AG04450 (cell line): ENCODE measurements at regions not wholly inside any gene's neighbourhood (a gene's known extent, or its start where the extent isn't known, plus 50 kb on each side); places are given as distances from the start of the nearest gene placed in this dataset.

Experiments used
- CTCF ChIA-PET: fragments of 300-600, 350-600 bp; formaldehyde crosslinking; extraction: SDS; loops from one replicate; lab custom pipeline; 2022; ENCODE audit warnings: antibody characterized with exemption, inconsistent platforms; lab: Charles Lee
- POLR2A ChIA-PET: fragments of 350-600 bp; formaldehyde crosslinking; extraction: SDS; loops from one replicate; lab custom pipeline; 2021; ENCODE audit warnings: antibody characterized with exemption, inconsistent platforms; lab: Yijun Ruan, JAX
- DNase-seq: peaks from one replicate; pipeline ENCODE4 v3.0.0-alpha.2; 2011; ENCODE audit warnings: low read depth, low spot score
- H3K27ac ChIP-seq: one replicate; pipeline ENCODE4 v1.5.1; 2012; ENCODE audit warnings: low read depth, low read length, control low read depth
- H3K27me3 ChIP-seq: one replicate; pipeline ENCODE4 v1.6.0; 2012; ENCODE audit warnings: low read length; ENCODE audit not compliant: control insufficient read depth, insufficient read depth
- H3K4me3 ChIP-seq: 2 replicates; pipeline ENCODE4 v1.5.1; 2011; ENCODE audit warnings: mild to moderate bottlenecking, low read depth, low read length, control low read depth
- H3K9me3 ChIP-seq: 2 replicates; pipeline ENCODE4 v1.5.1; 2012; ENCODE audit warnings: low read length; ENCODE audit not compliant: control insufficient read depth, insufficient read depth
- CTCF ChIP-seq: IDR thresholded peaks from 2 replicates; pipeline ENCODE4 v1.5.1; 2011; ENCODE audit warnings: low read depth, low read length, control low read depth, inconsistent platforms

GRCh38 chr7:53684693-53685092 is 649.3 kb downstream of the POM121L12 start:
- no peak for DNase-seq
- no peak for TF ChIP-seq CTCF
- ChIA-PET POLR2A (no interaction called here), CTCF (no interaction called here)
- H3K4me3 ChIP-seq = no peak overlapping the region
- no peak overlapping the region for H3K27ac ChIP-seq
- no peaks in the 10 kb centered on the region for H3K27me3 ChIP-seq
- H3K9me3 ChIP-seq = no peaks in the 10 kb centered on the region

DNA sequence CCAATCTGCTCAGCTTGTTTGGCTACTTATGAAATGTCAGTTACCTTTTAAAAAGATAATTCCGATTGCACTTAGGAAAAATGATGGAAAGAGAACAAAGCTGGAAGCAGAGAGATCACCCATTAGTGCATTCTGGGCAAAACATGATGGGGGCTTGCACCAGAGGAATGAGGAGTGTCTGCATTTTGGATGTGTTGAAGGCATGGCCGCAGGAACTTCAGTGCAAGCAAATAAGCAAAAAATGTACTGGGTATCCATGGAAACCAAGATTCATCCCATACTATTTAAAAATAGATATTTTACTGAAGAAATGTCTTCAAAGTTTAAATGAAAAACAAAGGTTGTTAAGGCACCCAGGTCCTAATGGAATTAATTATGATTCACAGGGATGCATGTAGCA is 655.0 kb downstream of the POM121L12 start:
- POLR2A ChIA-PET = no interaction called here
- DNase-seq = no peak
- TF ChIP-seq CTCF = no peak
- CTCF ChIA-PET = no interaction called here
- Histone ChIP-seq H3K4me3 (no peak overlapping the region), H3K27me3 (no peaks in the 10 kb centered on the region), H3K27ac (no peak overlapping the region), H3K9me3 (peaks cover 11% of the 10 kb centered on the region)

DNA sequence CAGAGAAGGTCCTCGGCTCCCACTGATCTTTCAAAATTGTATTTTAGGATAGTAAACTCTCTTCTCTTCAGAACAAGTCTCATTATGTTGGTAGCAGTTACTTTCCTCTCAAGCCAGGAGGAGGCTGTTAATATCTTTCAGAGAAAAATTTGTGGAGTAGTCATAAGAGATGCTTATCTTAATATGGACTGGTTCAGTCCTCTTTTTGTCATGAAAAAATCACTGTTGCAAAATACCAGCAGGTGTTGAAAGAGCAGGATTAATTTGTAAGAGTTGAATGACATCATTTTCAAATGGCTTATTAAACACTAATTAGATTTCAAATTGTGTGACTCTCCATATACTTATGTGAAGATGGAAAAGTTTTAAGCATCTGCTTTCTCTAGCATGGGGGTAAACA is 662.5 kb downstream of the POM121L12 start:
- Histone ChIP-seq H3K9me3 (peaks cover 4% of the 10 kb centered on the region; the same call in 1 of the 2 replicates), H3K27ac (no peak overlapping the region), H3K4me3 (no peak overlapping the region), H3K27me3 (no peaks in the 10 kb centered on the region)
- ChIA-PET CTCF (no interaction called here), POLR2A (no interaction called here)
- DNase-seq = no peak
- no peak for TF ChIP-seq CTCF

DNA sequence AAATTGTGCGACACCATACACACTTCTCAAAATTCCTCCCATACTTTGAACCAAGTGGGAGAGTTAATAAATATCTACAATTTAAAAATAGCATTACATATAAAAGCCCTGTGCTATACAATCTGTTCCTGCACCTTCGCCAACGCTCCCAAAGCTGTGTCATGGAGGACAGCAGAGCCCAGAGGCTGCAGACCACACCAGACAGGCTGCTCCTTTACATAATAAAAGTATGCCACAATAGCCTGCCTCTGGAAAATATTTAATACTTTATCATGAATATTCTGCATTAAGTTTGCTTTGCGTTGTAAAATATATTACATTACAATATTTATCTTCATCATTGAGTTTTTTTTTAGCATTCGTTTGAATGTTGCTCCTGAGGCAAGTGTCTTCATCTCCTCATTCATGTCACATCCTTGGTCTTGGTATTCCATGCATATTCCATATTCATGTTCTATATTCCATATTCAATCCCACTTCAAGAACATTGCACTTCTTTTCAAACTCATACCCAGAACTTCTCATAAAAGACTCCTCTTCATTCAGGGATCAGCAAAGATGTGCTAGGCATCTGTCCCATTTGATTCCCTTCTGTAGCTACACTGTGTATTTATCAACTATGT is 663.9 kb downstream of the POM121L12 start:
- ChIA-PET CTCF (no interaction called here), POLR2A (no interaction called here)
- no peaks in the 10 kb centered on the region for H3K9me3 ChIP-seq
- DNase-seq = no peak
- H3K27ac ChIP-seq = no peak overlapping the region
- H3K4me3 ChIP-seq = no peak overlapping the region
- TF ChIP-seq CTCF = no peak
- no peaks in the 10 kb centered on the region for H3K27me3 ChIP-seq

DNA sequence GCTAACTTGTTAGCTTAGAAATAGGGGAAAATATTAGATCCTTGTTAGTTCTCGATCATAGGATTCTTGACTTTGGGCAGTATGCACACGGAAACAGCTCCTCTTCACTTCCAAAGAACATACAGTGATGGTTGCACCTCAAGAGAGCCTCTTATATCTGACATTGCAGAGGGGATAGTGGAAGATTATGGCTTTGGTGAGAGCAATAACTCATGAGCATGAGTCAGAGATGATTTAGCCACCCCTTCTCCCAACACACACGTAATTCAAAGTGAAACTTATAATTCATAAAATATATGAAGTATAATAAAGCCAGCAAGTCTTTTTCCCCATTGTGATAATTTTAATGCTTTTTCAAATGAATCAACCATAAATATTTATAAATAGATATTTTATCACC is 683.7 kb downstream of the POM121L12 start:
- no peak for DNase-seq
- no peak for TF ChIP-seq CTCF
- CTCF ChIA-PET = no interaction called here
- H3K9me3 ChIP-seq = peaks cover 12% of the 10 kb centered on the region
- H3K27ac ChIP-seq = no peak overlapping the region
- H3K4me3 ChIP-seq = no peak overlapping the region
- POLR2A ChIA-PET = no interaction called here
- H3K27me3 ChIP-seq = no peaks in the 10 kb centered on the region
